ENCODE measurements at regions not wholly inside any gene's neighbourhood (a gene's known extent, or its start where the extent isn't known, plus 50 kb on each side); places are given as distances from the start of the nearest gene placed in this dataset.

DNA sequence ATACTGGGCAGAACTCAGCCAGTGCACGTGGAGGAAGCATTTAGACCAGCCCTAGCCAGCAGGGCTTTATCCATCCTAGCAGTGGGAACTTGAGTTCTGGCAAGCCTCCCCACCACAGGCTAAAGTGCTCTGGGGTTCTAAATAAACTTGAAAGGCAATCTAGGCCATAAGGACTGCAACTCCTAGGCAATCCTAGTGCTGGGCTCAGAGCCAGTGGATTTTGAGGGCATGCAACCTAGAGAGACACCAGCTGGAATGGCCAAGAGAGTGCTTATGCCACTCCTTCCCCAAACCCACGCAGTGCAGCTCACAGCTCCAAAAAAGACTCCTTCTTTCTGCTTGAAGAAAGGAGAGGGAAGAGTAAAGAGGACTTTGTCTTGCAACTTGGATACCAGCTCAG lies 70.5 kb upstream of the APOBEC4 start:
- no peak for TF ChIP-seq EZH2 (IDR thresholded peaks at IDR 0.05)
- no peak for TF ChIP-seq POLR2AphosphoS5 (IDR thresholded peaks at IDR 0.05; ENCODE audit: borderline replicate concordance, low read depth, low read length)

Measured in SK-N-MC (cell line).